ENCODE measurements at regions not wholly inside any gene's neighbourhood (a gene's known extent, or its start where the extent isn't known, plus 50 kb on each side); places are given as distances from the start of the nearest gene placed in this dataset.

- Histone ChIP-seq H3K27me3 (ENCODE audit: control insufficient read depth, insufficient read depth, low read length) (no peaks in the 10 kb centered on the region), H3K4me3 (ENCODE audit: low read depth, low read length) (no peak overlapping the region), H3K36me3 (ENCODE audit: control insufficient read depth, insufficient read depth, low read length) (no peaks in the 10 kb centered on the region)
- DNase-seq (ENCODE audit: low read depth), result no peak
- POLR2A ChIA-PET, result no interaction called here
- CTCF ChIA-PET, result interaction anchor here (1.1 to 1.9 kb wide), 2 partner anchors 8 to 112 kb away, joined by 4 read pairs; no protein-coding TSS in a partner anchor
- no peak for TF ChIP-seq CTCF (IDR thresholded peaks at IDR 0.05; ENCODE audit: insufficient read depth, low read depth, low read length)
These were observed 215.5 kb downstream of the SNX18 start for GRCh38 chr5:54733101-54733500.

- Histone ChIP-seq H3K27me3 (ENCODE audit: control insufficient read depth, insufficient read depth, low read length) (no peaks in the 10 kb centered on the region), H3K36me3 (ENCODE audit: control insufficient read depth, insufficient read depth, low read length) (no peaks in the 10 kb centered on the region), H3K4me3 (ENCODE audit: low read depth, low read length) (no peak overlapping the region)
- no peak for TF ChIP-seq CTCF (IDR thresholded peaks at IDR 0.05; ENCODE audit: insufficient read depth, low read depth, low read length)
- no peak for DNase-seq (ENCODE audit: low read depth)
- CTCF ChIA-PET, result interaction anchor here (1.9 kb wide), 1 partner anchor 113 kb away, joined by 4 read pairs; no protein-coding TSS in a partner anchor
- POLR2A ChIA-PET, result no interaction called here
These were observed 214.5 kb downstream of the SNX18 start for GRCh38 chr5:54732108-54732507.

GRCh38 chr5:54728588-54728915, 211.0 kb downstream of the SNX18 start:
- H3K27me3 ChIP-seq (ENCODE audit: control insufficient read depth, insufficient read depth, low read length), result no peaks in the 10 kb centered on the region
- DNase-seq (ENCODE audit: low read depth), result no peak
- H3K36me3 ChIP-seq (ENCODE audit: control insufficient read depth, insufficient read depth, low read length), result no peaks in the 10 kb centered on the region
- POLR2A ChIA-PET, result no interaction called here
- H3K4me3 ChIP-seq (ENCODE audit: low read depth, low read length), result no peak overlapping the region
- no peak for TF ChIP-seq CTCF (IDR thresholded peaks at IDR 0.05; ENCODE audit: insufficient read depth, low read depth, low read length)
- CTCF ChIA-PET, result no interaction called here

- ChIA-PET POLR2A (no interaction called here), CTCF (no interaction called here)
- Histone ChIP-seq H3K36me3 (ENCODE audit: control insufficient read depth, insufficient read depth, low read length) (no peaks in the 10 kb centered on the region), H3K4me3 (ENCODE audit: low read depth, low read length) (no peak overlapping the region), H3K27me3 (ENCODE audit: control insufficient read depth, insufficient read depth, low read length) (no peaks in the 10 kb centered on the region)
- no peak for DNase-seq (ENCODE audit: low read depth)
- no peak for TF ChIP-seq CTCF (IDR thresholded peaks at IDR 0.05; ENCODE audit: insufficient read depth, low read depth, low read length)
These were observed 210.5 kb downstream of the SNX18 start for GRCh38 chr5:54727874-54728587.

- Histone ChIP-seq H3K36me3 (ENCODE audit: control insufficient read depth, insufficient read depth, low read length) (no peaks in the 10 kb centered on the region), H3K27me3 (ENCODE audit: control insufficient read depth, insufficient read depth, low read length) (no peaks in the 10 kb centered on the region), H3K4me3 (ENCODE audit: low read depth, low read length) (no peak overlapping the region)
- POLR2A ChIA-PET, result no interaction called here
- no peak for DNase-seq (ENCODE audit: low read depth)
- no peak for TF ChIP-seq CTCF (IDR thresholded peaks at IDR 0.05; ENCODE audit: insufficient read depth, low read depth, low read length)
- CTCF ChIA-PET, result interaction anchor here (0.8 to 2.5 kb wide), 3 partner anchors 8 to 208 kb away, joined by 4 to 11 read pairs (median 4); partner anchors contain the start of gene SNX18
These were observed 208.1 kb downstream of the SNX18 start for GRCh38 chr5:54725391-54726280.
